RCC 7860 (cell line): ENCODE measurements at regions not wholly inside any gene's neighbourhood (a gene's known extent, or its start where the extent isn't known, plus 50 kb on each side); places are given as distances from the start of the nearest gene placed in this dataset.

ENCODE experiments used
- DNase-seq: peaks from one replicate; pipeline ENCODE4 v3.0.0-alpha.2; 2015; ENCODE audit warnings: low spot score
- FAIRE-seq: peaks from 2 replicates; lab custom pipeline; 2012; peaks lifted over from hg19 to GRCh38; lab: Jason Lieb, UNC

DNA sequence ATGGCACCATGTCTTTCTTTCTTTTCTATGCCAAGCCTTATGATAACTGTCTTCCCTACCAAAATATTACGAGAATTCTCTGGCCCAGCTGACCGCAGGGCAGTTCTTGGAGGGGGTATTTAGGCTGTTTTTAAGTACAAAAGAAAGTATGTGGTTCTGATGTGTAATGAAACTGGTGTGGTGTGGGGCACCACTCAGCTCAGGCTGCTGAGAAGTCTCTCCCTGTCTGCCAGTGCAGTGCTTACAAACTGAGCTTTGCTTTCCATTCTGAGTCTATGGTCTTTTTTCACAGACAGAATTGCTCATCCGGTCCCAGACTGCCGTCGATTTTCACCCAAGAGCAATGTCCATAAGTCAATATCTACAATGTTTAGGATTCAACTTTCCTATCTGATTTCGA lies 847.6 kb downstream of the NTRK3 start:
- FAIRE-seq: no peak
- DNase-seq: no peak

DNA sequence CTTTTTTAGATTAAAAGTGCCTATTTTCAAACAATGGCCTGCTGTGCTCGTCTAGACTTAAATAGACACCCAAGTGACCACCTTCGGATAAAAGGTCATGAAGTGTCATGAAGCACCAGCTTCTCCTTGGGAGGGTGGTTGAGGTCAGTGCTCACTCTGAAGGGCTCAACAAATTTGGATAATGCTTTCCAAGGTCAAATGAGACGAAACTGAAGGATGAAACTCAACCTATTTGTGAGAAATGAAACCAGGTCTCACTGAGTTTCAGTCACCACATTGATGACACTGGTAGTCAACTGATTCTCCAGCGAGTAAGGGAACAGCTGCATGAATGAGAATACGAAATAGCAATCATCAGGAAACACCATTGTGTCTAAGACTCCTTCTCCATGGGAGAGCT lies 852.6 kb downstream of the NTRK3 start:
- no peak for DNase-seq
- no peak for FAIRE-seq

DNA sequence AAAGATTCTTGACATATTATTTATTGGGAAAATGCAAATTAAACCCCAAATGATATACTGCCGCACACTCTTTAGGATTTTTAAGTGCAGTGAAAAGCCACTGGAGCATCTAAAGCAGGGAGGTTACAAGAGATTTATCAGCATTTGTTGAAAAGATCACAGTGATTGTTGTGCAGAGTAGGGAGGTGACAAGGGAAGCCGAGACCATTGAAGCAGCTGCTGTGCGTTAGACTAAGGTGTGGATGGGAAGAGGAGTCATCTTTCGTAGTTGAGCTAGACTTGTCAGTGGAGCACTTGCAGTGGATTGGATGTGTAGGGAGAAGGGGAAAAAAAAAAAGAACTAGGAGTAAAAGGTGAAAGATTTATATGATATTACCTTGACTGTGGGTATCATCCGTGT lies 854.6 kb downstream of the NTRK3 start:
- FAIRE-seq: no peak
- DNase-seq: no peak

DNA sequence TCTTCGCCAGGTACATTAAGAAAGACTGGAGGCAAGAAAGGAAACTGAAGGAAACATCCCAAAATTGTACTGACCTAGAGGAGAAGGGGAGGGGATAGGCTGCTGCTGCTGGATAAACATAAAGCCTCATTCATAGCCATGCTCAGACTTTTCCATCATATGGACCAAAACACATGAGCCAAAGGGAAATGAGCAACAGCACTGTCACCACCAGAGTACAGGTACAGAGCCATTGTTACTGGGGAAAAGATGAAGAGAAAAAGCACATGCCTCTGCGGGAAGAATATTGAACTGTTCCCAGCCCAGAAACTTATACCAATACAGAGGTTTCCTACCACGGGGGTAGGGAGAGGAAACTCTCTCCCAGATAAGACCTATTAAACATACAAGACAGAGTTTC lies 861.9 kb downstream of the NTRK3 start:
- FAIRE-seq (no peak), DNase-seq (no peak)

DNA sequence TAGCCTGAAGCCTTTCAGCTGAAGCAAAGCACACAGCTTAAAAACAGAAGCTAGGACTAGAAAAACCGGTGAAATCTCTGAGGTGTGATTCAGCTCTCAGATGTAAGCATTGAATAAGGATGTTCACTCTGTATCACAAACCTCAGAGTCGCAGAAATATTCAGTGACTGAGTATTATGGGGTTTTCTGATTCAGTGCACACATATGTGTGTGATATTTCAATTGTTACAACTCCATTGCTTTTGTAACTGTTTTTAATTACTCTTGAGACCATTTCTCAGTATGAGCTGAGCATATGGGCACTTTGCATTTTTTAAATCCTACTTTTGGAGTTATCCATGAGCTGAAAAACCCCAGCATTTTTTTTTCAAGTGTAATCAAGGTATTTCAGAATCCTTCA lies 868.8 kb downstream of the NTRK3 start:
- DNase-seq (peak; percentile 55), FAIRE-seq (no peak)

DNA sequence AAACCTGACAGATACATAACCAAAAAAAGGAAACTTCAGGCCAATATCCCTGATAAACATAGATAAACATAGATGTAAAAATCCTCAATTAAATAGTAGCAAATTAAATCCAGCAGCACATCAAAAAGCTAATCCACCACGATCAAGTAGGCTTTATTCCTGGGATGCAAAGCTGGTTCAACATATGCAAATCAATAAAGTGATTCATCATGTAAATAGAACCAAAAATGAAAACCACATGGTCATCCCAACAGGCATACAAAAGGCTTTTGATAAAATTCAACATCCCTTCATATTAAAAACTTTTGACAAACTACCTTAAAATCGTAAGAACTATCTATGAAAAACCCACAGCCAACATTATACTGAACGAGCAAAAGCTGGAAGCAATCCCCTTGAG lies 882.2 kb downstream of the NTRK3 start:
- FAIRE-seq: no peak
- DNase-seq: no peak

DNA sequence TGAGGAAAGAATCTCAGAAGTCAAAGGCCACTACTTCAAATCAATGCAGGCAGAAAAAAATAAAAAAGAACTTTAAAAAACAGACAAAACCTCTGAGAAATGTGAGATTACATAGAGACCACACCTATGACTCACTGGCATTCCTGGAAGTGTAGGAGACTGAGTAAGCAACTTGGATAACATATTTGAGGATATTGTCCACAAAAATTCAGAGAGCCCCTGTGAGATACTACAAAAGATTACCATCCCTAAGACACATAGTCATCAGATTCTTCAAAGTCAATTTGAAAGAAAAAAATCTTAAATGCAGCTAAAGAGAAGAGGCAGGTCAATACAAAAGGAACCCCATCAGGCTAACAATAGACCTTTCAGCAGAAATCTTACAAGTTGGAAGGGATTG lies 887.3 kb downstream of the NTRK3 start:
- FAIRE-seq: peak; percentile 98
- peak; percentile 96 for DNase-seq

DNA sequence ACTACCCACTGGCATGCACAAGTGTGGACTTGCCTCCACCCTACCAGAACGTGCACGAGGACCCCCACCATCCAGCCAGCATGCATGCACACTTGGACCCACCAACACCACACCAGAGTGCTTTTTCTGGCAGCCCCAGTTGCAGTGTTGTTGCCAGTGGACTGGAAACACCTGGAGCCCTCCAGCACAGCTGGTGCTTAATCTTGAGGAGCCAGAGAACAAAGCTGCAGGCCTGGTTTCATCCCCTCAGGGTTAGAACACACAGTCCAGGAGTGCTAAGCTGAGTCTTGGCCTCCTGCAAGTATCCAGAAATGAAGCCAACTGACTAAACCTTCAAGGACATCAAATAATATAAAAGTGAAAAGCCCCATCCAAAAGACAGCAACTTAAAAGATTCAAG lies 888.0 kb downstream of the NTRK3 start:
- no peak for DNase-seq
- no peak for FAIRE-seq

DNA sequence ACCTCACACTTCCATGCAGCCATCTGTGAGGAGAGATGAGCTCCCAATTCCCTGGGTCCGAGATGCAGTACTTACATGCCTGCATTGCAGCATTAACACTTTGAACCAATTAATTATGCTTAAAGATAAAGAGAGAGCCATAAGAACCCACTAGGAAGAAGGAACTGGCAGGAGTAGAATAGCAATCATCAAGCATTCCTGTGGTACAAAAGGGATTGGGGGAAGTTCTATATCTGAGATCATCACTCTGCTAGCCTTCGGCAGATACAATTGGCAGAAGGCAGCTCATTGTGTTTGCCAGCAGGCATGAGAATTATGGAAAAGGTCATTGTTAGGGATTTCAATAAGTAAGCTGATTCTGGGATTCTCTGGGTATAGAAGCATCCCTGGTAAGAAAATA lies 891.4 kb downstream of the NTRK3 start:
- FAIRE-seq: peak; percentile 63

DNA sequence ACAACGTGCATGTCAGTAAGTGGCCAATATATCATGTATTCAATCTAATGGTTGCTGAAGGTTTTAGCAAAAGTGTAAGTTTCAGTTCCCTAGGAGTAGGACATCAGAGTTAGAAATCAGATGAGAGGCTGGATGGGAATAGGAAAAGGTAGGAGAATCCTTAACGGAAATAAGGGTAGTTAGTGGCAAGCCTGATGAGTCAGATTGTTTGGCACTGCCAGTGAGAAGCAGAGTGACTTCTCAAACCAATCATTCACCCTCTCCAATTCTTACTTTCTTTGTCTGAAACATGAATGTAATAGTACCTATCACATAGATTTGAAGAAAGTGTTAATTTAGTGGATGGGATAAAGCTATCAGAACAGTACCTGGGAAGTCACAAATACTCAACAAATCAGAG lies 894.0 kb downstream of the NTRK3 start:
- DNase-seq: peak; percentile 19
- peak; percentile 67 for FAIRE-seq

More for the DNA sequence above, 891.4 kb downstream of the NTRK3 start:
- peak; percentile 61 for DNase-seq

DNA sequence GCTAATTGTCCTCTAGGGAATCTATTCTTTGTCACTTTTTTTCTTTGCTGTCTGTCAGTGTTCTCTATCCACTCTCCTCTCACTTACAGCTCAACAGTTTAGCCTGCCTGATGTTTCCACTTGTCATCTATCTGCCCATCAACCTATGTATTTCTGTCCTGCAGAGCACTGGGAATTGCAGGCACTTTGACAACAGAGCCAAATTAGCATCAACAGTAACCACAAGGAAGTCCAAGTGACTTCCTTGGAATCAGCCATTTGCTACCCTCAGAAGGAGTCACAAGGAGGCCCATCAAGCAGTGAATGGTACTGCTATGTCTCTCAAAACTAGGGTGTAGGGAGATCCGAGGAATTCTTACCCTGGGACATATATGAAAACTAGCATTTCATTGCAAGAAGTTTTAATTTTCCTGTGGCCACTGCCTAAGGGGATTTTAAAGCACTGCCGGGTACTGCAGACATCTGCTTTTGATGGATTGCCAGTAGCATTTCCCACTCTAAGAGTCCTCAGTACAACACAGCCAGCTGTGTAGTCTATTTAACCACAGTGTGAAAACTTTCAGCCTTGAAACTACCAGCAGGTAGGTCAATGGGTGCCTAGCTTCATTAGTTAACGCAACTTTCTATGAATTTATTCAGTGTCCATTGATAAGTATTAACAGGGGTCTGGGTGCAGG lies 898.8 kb downstream of the NTRK3 start:
- no peak for DNase-seq
- no peak for FAIRE-seq

DNA sequence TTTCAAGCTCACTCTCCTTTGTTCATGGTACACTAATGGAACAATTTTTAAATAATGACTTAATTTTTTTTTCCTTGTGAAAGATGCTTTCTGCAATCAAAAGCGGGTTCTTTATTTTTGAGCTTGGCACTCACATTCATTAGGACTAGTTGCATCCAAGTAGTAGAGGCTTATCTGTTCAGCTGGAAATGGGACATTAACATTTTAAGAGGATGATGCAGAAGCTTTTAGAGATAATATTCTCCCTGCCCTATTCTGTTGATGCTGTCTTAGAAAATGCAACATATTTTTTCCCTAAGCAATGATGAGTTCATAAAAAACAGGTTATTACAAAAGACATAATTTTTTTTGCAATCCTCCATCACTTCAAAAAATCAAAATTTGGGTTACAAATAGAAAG lies 900.6 kb downstream of the NTRK3 start:
- FAIRE-seq (no peak), DNase-seq (no peak)

DNA sequence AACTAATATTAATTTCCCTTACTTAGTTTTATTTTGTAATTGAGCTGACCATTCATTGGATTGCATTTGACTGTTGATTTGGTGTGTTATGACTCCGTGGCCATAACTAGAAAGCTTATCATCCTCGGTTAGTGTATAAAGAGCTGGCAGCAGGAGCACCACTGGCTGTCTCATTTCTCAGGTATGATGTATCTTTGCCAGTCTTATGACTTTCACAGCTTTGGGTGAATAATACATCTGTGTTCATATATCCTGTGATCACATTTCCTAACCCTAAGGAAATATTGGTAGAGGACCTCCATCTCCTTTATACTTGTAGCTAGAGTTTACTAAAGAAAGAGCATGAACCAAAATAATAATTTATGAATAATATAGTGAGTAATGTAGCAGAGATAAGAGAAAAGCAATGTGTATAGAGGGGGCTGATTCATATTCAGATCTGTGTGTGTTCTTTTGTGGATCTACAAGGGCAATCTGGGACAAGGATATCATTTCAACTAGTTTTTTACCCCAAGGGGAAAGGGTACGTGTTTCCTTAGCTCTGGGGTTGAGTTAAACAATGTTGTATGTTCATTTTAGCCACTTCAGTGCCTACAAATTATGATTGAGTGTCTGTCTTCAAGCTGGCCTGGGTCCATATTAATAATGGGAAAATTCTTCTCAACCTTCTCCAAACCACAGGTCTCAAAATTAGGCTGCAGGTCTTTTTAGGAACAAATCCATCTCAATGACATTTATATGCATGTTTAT lies 901.7 kb downstream of the NTRK3 start:
- FAIRE-seq: peak; percentile 52
- peak; percentile 66 for DNase-seq

DNA sequence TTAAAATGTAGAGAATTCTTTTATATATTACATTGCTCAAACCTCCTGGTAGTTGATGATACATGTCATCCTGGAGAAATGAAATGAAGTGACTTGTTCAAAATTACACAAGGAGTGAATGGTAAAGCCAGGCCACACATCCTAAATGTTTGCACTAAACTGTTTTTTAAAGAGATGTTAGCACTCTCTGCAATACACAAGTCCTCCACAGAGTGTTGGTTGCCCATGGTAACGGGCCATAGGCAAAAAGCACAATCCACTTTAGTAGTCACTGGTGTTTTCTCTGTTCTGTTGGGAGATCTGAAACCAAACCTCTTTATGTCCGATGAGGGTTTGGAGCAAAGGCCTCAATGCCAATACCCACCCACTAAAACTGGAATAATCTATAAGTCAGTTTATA lies 907.4 kb downstream of the NTRK3 start:
- DNase-seq (no peak), FAIRE-seq (no peak)

DNA sequence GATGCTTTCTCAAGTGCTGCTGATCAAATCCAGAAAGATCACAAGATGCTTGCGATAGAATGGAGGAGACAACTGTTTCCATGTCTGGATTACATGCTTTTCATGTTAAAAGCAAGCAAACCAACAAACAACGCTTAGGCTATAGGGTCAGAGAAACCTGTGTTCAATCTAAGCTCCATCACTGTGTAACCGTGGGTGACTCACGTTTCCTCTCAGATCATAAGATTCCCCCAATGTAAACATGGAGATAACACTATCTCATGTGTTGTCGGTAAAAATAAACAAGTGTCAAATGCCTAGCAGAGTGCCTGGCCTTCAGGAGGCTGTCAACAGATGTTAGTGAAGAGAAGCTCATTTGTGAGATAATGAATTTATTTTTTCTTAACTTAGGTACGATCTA lies 907.8 kb downstream of the NTRK3 start:
- no peak for DNase-seq
- FAIRE-seq: no peak

DNA sequence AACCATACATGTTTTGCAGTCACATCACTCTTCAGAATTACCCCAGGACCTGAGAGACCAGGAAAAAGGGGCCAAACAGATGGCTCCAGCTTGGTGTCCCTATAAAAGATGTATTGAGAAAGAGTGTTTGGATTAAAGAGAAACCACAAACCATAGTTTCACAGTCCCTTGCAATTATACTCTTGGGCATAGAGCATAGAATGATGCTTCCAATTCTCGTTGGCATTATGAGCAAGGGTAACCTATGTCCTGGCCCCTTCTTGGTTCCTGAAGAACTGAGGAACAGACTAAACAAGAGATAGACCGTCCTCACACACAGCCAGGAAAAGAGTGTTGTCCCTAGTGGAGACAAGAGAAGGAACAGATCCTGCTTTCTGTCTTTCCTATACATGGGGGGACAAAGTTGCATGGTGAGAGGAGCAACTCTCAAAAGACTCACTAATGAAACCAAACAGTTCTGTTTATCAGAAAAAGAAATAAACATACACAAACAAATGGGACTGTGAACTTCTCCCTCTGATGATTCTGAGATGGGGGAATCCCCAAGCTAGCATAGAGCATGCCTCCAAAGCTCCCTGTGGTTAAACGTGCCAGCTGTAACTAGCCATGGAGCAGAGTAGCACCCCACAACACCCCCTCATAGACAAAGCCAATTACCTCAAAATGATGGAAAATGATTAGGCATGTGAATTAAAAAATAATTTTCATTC lies 908.6 kb downstream of the NTRK3 start:
- FAIRE-seq: no peak
- DNase-seq: no peak

DNA sequence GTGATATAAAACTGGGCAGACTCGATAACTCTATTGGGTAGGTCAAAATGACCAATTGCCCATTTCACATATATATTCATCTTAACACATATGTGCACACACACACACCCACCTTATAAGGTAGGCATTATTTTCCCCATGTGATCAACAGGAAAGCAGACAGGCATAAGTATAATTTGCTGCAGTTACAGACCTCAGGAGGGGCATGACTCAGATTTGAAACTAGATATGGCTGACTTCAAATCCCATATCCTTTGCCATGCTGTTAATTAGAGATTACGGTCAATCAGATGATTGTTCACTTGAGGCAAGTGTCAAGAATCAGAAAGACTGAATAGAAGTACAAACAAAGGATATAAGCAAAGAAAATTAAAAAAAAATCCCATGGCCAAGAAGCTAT lies 910.6 kb downstream of the NTRK3 start:
- DNase-seq: no peak
- no peak for FAIRE-seq

DNA sequence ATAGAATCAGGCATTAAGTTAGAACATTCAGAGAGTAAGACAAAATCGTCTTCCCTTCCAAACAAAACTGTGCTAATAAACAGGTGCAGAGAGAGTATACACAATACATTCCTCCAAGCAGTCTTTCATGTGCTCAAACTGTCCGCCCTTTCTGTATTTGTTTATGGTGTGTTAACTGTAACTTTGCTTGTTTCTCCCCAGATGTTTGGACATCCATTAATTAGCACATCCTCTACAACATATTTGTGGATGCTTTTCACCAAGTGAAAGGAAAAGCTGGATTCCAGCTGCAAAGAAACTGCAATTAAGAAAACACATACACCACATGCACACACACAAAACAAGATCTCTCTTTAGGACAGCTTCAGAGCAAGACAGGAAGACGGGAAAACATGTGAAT lies 912.6 kb downstream of the NTRK3 start:
- DNase-seq (no peak), FAIRE-seq (no peak)

DNA sequence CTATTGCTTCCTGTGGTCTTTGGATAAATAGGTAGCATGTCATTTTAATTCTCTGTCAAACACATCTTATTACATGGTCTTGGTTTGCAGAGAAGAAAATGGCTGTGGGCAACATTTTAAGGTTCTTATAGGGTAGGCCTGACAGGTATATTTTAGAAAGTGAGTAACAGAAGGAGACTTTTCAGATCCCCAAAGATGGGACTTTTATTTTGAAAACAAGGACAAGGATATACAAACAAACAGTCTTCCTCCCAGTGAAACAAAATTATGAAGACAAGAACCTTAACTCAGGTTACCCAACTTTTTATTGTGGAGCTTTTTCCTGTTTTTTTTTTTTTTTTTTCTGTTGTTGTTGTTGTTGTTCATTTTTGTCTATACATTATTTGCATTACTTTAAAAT lies 916.2 kb downstream of the NTRK3 start:
- no peak for DNase-seq
- no peak for FAIRE-seq

DNA sequence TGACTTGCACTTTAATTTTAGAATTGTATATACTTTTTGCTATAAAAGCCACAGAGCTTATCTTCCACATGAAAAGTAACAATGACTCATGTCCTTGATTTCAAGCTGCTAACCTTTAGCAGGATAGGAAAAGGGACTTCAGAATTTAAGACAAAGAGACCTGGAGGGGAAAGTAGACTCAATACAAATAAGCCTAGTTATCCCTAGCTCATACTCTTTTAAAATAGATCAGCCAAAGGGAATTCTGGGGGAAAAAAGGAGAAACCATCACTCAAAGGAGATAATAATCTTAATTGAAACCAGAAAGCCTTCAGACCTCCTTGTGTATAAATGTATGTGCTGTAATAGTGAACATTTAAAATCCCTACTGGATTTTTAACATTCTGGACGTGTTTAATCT lies 930.3 kb downstream of the NTRK3 start:
- FAIRE-seq (no peak), DNase-seq (no peak)

DNA sequence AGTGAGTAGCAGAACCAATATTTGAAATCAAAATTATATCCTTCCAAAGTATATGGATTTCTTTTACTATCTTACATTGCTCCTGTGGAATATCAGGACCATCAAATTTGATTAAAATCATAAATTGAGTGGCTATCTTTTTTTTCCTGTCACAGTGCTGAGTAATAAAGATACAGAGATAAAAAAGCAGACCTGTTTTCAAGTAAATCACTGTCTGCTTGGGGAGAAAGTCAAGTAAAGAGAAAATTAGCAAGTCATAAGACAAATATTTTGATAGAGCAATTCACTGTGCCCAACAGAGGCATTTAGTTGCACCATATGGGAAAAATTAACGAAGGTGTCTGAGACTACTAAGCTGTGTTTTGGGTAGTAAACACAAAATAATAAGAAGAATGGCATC lies 933.7 kb downstream of the NTRK3 start:
- no peak for DNase-seq
- no peak for FAIRE-seq

DNA sequence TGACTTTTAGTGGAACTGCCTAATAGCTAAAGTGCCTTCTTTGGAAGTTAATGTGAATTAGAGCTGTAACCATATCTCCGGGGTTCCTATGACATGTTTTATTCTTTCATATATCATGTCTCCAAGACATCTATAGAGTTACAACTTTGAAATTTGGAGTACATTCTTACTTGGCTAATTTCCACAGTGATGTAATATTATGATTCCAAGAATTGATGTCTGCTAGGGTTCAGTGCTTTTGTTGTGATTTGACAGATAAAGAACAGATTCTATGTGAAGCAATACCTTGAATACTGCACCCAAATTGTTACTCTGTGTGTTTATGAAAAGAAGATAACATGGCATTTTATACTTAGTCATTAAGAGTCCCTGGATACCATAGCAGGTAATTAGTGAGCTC lies 934.3 kb downstream of the NTRK3 start:
- DNase-seq (no peak), FAIRE-seq (no peak)
